Astrocyte of the cerebellum (primary cell): ENCODE measurements at regions not wholly inside any gene's neighbourhood (a gene's known extent, or its start where the extent isn't known, plus 50 kb on each side); places are given as distances from the start of the nearest gene placed in this dataset.
A peak's percentile ranks its signal among the peaks of the same experiment; 100 is the strongest.
"Not testable (repeated sequence)": the region's sequence is repeated elsewhere in the genome, so short reads cannot be mapped to it uniquely, and the experiment has no call there.

Source experiments
- DNase-seq: peaks from one replicate; pipeline ENCODE4 v3.0.0-alpha.2; 2011; ENCODE audit warnings: low read depth
- H3K4me3 ChIP-seq: 2 replicates; pipeline ENCODE4 v1.5.1; 2011; ENCODE audit warnings: mild to moderate bottlenecking, low read depth, low read length, moderate library complexity
- in situ Hi-C: cut with HindIII; loops from 2 replicates; pipeline ENCODE4 v1.10.0; 2017; ENCODE audit warnings: low sequenced_read_pairs
- TF ChIP-seq, protein P1 (sequence below): IDR thresholded peaks from 2 replicates; pipeline ENCODE4 v1.5.1; 2012; ENCODE audit warnings: low read length, low read depth, moderate library complexity, mild to moderate bottlenecking; ENCODE audit errors: missing control alignments

DNA sequence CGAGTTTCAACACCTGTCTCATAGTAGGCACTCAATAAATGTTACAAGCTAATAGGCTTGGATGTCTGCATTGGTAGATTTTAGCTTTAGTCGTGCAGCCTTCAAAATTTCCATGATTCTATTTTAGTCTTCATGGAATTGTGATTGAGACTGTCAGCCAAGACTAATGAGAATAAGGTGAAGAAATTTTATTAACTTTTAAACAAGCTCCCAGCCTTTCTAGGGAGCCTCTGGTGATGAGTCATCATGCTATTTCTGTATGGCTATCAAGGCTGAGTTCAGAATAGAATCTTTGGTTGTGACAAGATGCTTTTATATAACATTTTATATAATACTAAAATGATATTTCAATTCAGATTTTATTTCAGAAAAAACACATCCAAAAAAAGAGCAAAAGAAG, 685.8 kb downstream of the GABRG1 start:
- TF ChIP-seq, protein P1, sequence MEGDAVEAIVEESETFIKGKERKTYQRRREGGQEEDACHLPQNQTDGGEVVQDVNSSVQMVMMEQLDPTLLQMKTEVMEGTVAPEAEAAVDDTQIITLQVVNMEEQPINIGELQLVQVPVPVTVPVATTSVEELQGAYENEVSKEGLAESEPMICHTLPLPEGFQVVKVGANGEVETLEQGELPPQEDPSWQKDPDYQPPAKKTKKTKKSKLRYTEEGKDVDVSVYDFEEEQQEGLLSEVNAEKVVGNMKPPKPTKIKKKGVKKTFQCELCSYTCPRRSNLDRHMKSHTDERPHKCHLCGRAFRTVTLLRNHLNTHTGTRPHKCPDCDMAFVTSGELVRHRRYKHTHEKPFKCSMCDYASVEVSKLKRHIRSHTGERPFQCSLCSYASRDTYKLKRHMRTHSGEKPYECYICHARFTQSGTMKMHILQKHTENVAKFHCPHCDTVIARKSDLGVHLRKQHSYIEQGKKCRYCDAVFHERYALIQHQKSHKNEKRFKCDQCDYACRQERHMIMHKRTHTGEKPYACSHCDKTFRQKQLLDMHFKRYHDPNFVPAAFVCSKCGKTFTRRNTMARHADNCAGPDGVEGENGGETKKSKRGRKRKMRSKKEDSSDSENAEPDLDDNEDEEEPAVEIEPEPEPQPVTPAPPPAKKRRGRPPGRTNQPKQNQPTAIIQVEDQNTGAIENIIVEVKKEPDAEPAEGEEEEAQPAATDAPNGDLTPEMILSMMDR: no peak
- peak; percentile 5 for DNase-seq
- in situ Hi-C loops: no loop called here

DNA sequence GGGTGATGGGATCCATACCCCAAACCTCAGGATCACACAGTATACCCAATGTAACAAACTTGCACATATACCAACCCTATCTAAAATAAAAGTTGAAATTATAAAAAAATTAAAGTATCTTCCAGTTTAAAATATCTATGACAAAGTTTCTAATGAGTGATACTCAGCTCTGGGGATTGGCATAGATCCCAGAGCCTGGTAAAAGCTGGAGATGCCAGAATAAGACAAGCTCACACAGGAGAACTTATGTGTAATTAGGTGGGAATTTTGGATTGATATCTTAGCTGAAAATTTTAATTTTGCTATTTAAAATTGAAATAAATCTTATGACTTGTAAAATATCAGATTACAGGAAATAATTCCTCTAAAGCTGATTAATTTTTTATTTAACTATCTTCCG, 686.5 kb downstream of the GABRG1 start:
- in situ Hi-C loops: no loop called here
- no peak for DNase-seq
- TF ChIP-seq, protein P1: no peak
- H3K4me3 ChIP-seq: no peak overlapping the region

More for the DNA sequence above, 685.8 kb downstream of the GABRG1 start:
- no peak overlapping the region for H3K4me3 ChIP-seq

DNA sequence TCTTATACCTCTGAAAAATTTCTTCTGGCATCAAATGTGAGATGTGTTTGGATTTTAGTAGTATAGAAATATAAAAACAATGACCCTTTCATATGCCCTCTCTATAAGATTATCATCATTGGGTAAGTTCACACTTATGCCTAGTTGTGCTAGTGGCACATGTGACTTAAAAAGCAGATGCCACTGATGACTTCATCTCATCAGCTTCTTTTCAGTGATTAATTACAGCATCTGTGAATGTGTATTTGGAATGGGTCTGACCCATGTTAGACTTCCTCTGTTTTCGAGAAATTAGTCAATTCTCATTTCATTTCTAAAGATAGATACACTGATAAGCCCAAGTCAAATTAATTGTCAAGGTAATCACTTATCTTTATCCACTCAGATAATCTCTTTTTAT, 698.7 kb downstream of the GABRG1 start:
- H3K4me3 ChIP-seq: no peak overlapping the region
- TF ChIP-seq, protein P1: no peak
- no peak for DNase-seq
- in situ Hi-C loops: no loop called here

DNA sequence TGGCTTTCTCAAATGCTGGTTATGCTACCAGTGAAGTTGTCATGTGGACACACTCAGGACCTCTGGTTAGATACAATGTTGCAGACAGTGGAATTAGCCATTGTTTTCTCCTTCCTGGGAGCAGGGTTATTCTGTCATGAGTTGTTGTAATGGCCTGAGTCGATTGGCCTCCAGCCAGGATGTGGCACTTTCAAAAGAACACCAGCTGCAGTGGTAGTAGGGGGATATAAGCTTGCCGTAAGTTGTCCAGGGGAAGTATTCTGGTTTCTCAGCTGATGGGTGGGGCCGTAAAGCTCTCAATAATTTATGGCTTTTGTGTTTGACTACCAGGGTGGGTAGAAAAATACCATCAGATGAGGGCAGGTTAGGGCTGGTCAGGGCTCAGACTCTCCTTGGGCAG, 697.5 kb upstream of the GNPDA2 start:
- in situ Hi-C loops: no loop called here
- TF ChIP-seq, protein P1: no peak
- H3K4me3 ChIP-seq: no peak overlapping the region
- no peak for DNase-seq

DNA sequence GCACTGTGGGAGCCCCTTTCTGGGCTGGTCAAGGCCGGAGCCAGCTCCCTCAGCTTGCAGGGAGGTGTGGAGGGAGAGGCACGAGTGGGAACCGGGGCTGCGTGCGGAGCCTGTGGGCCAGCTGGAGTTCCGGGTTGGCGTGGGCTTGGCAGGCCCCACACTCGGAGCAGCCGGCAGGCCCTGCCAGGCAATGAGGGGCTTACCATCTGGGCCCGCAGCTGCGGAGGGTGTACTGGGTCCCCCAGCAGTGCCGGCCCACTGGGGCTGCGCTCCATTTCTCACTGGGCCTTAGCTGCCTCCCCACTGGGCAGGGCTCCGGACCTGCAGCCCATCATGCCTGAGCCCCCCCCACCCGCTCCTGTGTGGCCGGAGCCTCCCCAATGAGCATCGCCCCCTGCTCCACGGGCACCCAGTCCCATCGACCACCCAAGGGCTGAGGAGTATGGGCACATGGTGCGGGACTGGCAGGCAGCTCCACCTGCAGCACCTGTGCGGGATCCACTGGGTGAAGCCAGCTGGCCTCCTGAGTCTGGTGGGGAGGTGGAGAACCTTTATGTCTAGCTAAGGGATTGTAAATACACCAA, 693.8 kb upstream of the GNPDA2 start:
- in situ Hi-C loops, DNase-seq, H3K4me3 ChIP-seq: not testable (repeated sequence)

DNA sequence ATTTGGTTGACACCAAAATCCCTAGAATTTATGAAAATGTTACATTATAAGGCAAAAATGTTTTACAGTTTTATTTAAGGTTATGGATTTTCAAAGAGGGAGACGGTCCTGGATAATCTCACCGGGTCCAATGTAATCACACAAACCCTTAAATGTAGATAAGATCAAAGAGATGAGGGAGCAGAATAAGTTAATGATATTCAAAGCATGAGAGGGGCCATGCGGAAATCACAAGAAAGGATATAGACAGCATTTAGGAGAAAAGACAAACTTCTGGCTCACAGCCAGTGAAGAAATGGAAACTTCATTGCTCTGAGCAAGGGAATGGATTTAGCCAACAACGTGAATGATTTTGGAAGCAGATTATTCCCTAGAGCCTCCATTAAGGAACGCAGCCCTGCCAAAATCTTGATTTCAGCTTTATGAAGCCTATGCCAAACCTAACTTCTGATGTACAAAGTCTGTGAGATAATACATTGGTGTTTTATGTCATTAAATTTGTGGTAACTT, 684.4 kb upstream of the GNPDA2 start:
- TF ChIP-seq, protein P1: no peak
- in situ Hi-C loops: no loop called here
- no peak overlapping the region for H3K4me3 ChIP-seq
- DNase-seq: no peak

DNA sequence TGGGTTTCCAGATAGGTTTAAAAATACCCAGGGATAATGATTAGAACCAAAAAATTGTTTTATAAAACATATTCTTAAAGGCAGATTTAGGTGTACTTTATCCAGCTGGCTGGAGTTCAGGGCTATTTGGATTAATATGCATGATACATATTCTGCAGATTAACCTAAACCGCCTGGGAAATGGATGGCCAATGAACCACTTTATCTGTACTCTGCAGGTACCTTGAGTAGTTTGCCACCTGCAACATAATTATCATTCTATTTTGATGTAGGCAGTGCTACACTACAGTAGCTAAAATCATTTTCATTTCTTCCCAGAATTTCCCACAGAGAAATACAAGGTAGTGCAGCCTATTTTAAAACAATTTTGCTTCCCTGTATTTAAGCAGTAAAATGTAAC, 683.2 kb upstream of the GNPDA2 start:
- DNase-seq: no peak
- no peak overlapping the region for H3K4me3 ChIP-seq
- in situ Hi-C loops: no loop called here
- TF ChIP-seq, protein P1: no peak
